ENCODE measurements at regions not wholly inside any gene's neighbourhood (a gene's known extent, or its start where the extent isn't known, plus 50 kb on each side); places are given as distances from the start of the nearest gene placed in this dataset.

DNA sequence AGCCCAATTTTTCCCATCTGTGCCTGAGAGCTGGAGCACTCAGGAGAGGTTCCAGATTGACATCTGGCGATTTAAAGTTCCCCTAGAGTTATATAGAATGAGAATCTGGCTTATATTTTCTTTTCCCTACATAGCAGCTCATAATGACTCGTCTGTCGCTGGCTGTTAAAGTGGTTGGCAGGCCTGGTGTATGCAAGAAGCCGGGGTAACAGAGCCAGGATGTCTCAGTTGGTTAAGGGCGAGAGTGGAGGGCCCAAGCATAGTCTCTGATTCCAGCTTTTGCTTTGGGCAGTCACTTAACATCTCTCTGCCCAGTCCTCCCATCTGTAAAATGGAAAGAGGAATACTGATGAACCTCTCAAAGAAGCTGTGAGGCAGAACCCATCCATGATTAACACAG lies 751.6 kb downstream of the NOVA1 start:
- WGBS, 2 experiments: 93 to 96% methylated on average over 4 to 5 of the region's 5 CpGs
- no peaks in the 10 kb centered on the region for H3K27me3 ChIP-seq (ENCODE audit: control insufficient read depth, insufficient read depth, low read length, poor library complexity, severe bottlenecking)
- H3K4me3 ChIP-seq (ENCODE audit: insufficient read depth, low read depth, low read length): no peak overlapping the region
- H3K9me3 ChIP-seq (ENCODE audit: control insufficient read depth, low read length): no peaks in the 10 kb centered on the region
- peaks cover 3% of the 10 kb centered on the region for H3K4me1 ChIP-seq (ENCODE audit: control insufficient read depth, insufficient read depth, low read length)
- H3K27ac ChIP-seq (ENCODE audit: insufficient read depth, low read depth, low read length, poor library complexity, severe bottlenecking): no peak overlapping the region
- no peaks in the 10 kb centered on the region for H3K36me3 ChIP-seq (ENCODE audit: control insufficient read depth, insufficient read depth, low read length)

DNA sequence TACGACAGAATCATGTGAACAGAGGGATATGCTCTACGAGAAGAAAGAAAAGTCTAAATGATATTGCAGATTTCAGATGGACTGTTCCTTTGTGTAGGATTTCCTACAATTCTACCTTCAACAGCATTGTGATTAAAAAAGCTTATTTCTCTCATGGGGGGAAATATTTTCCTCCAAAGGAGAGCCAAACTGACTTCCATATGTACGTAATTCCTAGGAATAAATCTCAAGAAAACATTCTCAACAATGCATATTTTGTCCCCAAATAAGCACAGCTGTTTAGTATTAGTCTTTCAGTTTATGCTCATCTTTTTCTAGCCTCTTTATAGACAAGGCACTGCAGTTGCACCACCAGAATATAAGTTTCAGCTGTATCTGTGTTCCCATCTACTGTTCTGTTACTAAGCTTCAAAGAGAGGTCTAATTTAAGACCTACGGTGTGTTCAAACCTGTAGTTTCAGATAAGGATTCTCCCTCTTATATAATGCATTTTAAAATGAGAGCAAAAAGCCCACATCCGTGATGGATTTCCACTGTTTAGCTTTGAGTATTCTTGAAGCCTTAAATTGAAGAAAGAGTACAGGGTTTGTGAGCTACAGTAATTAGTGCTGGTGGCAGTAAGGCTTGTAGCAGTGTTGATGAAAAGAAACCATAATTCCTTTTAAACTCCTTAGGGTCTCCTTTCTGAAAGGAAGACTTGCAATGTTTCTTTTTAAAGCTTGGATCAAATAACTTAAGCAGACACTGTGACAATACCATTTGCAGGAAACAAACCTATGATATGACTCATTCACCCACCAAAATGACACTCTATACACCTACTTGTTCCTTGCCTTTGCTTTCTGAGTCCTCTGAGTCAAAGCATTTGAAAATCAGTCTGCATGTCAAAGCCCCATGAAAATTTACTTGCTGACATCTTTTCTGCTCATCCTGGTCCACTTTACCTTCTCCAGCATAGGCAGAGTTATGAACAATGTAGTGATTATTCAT lies 754.1 kb downstream of the NOVA1 start:
- Histone ChIP-seq H3K9me3 (ENCODE audit: control insufficient read depth, low read length) (no peaks in the 10 kb centered on the region), H3K4me1 (ENCODE audit: control insufficient read depth, insufficient read depth, low read length) (peaks cover 3% of the 10 kb centered on the region), H3K36me3 (ENCODE audit: control insufficient read depth, insufficient read depth, low read length) (no peaks in the 10 kb centered on the region), H3K27ac (ENCODE audit: insufficient read depth, low read depth, low read length, poor library complexity, severe bottlenecking) (no peak overlapping the region), H3K4me3 (ENCODE audit: insufficient read depth, low read depth, low read length) (no peak overlapping the region), H3K27me3 (ENCODE audit: control insufficient read depth, insufficient read depth, low read length, poor library complexity, severe bottlenecking) (no peaks in the 10 kb centered on the region)
- WGBS, 2 experiments: 91 to 92% methylated on average over 5 of the region's 5 CpGs

DNA sequence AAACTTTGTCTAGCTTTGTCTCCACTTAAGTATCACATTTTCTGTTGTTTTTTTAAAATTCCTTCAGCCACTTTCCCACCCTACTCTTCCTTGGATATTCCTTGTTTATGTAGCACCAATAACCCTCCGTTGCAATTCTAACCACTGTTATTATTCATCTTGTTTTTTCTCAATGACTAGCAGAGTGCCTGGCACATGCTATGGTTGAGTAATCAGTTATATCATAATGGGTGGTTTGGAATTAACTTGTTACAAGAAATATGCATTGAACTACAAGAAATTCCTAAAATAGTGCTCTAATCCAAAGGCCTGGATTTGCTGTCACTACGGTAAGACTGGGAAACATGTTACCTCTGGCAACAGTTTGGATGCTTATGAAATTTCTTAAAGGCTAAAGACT lies 756.6 kb downstream of the NOVA1 start:
- Histone ChIP-seq H3K4me1 (ENCODE audit: control insufficient read depth, insufficient read depth, low read length) (peaks cover 3% of the 10 kb centered on the region), H3K27ac (ENCODE audit: insufficient read depth, low read depth, low read length, poor library complexity, severe bottlenecking) (no peak overlapping the region), H3K27me3 (ENCODE audit: control insufficient read depth, insufficient read depth, low read length, poor library complexity, severe bottlenecking) (no peaks in the 10 kb centered on the region), H3K9me3 (ENCODE audit: control insufficient read depth, low read length) (no peaks in the 10 kb centered on the region), H3K4me3 (ENCODE audit: insufficient read depth, low read depth, low read length) (no peak overlapping the region), H3K36me3 (ENCODE audit: control insufficient read depth, insufficient read depth, low read length) (no peaks in the 10 kb centered on the region)
- WGBS, 2 experiments: 97 to 100% methylated on average over 2 of the region's 2 CpGs

DNA sequence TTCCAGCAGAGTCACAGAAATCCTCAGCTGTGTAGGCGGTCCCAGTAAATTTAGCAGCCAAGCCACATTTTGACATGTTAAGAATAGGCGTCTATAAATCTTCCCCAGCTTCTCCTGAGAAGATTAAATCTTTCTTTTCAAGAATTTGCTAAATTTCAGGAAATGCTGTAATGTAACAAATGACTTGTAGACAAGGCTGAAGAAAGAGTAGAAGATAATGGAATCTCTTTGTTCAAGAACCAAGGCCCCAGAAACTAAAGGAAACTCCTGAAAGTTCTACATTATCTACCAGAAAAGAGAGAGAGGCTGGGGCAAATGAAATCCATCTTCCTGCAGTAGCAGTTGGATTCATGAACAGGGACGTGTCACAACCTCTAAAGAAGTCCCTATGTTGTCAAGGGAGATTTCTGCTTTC lies 760.3 kb downstream of the NOVA1 start:
- Histone ChIP-seq H3K27ac (ENCODE audit: insufficient read depth, low read depth, low read length, poor library complexity, severe bottlenecking) (no peak overlapping the region), H3K9me3 (ENCODE audit: control insufficient read depth, low read length) (no peaks in the 10 kb centered on the region), H3K4me1 (ENCODE audit: control insufficient read depth, insufficient read depth, low read length) (no peaks in the 10 kb centered on the region), H3K4me3 (ENCODE audit: insufficient read depth, low read depth, low read length) (no peak overlapping the region), H3K27me3 (ENCODE audit: control insufficient read depth, insufficient read depth, low read length, poor library complexity, severe bottlenecking) (no peaks in the 10 kb centered on the region), H3K36me3 (ENCODE audit: control insufficient read depth, insufficient read depth, low read length) (no peaks in the 10 kb centered on the region)
- 87 to 94% methylated on average over 3 of the region's 3 CpGs for WGBS, 2 experiments

DNA sequence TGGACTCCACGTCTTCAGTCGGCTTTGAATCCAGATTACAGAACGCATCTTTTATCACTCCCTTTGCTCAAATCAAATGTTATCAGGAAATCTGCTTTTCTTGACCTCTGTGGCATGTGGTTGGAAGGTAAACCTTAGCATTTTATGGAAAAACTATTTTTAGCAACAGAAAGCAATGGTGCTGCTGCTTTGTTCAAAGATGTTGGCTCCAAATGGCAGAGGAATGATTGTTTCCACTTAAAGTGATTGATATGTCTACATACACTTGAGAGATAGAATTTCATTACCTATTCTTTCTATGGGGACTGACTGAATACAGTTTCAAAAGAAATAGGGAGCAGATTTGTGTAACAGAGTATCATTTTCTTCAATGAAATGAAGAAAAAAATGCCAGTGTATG lies 761.2 kb downstream of the NOVA1 start:
- no peak overlapping the region for H3K4me3 ChIP-seq (ENCODE audit: insufficient read depth, low read depth, low read length)
- H3K27ac ChIP-seq (ENCODE audit: insufficient read depth, low read depth, low read length, poor library complexity, severe bottlenecking): no peak overlapping the region
- no peaks in the 10 kb centered on the region for H3K4me1 ChIP-seq (ENCODE audit: control insufficient read depth, insufficient read depth, low read length)
- no peaks in the 10 kb centered on the region for H3K27me3 ChIP-seq (ENCODE audit: control insufficient read depth, insufficient read depth, low read length, poor library complexity, severe bottlenecking)
- 92 to 100% methylated on average over 3 of the region's 3 CpGs for WGBS, 2 experiments
- H3K36me3 ChIP-seq (ENCODE audit: control insufficient read depth, insufficient read depth, low read length): no peaks in the 10 kb centered on the region
- H3K9me3 ChIP-seq (ENCODE audit: control insufficient read depth, low read length): no peaks in the 10 kb centered on the region

DNA sequence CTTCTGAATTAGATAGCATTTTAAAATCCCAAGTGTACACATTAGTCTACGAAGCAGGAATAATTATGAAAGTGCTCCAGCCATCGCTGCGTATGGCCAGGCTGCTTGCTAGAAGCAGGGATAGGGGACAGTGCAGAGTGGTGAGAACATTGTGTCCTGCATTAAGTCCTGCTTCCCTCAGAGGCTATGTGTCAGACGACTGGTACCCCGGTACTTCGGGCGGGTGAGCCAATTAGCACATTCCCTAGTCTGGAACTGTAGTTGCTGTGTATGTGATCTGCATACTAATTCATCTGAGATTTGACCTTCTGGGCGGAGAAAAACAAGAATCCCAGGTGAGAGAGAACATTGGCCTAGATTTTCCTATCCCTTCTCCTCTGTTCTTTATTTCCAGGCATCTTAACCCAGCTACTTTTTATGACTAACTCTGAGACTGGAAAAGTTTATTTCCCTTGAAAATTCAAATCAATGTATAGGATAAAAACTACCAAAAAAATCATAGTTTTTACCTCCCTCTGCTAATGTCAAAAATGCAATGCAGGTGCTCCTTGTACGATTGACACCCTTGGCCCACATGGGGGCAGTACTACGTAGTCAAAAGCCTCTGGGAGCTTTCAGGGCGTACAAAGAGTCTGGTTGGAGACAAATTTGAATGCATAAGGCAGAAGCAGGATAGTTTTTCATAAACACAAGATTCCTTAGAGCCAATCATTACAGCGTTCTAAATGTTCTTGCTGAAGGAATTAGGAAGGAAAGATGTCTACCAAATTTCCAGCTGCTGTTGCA lies 764.3 kb downstream of the NOVA1 start:
- WGBS, 2 experiments: 63 to 67% methylated on average over 12 of the region's 12 CpGs
- Histone ChIP-seq H3K4me3 (ENCODE audit: insufficient read depth, low read depth, low read length) (no peak overlapping the region), H3K4me1 (ENCODE audit: control insufficient read depth, insufficient read depth, low read length) (no peaks in the 10 kb centered on the region)

DNA sequence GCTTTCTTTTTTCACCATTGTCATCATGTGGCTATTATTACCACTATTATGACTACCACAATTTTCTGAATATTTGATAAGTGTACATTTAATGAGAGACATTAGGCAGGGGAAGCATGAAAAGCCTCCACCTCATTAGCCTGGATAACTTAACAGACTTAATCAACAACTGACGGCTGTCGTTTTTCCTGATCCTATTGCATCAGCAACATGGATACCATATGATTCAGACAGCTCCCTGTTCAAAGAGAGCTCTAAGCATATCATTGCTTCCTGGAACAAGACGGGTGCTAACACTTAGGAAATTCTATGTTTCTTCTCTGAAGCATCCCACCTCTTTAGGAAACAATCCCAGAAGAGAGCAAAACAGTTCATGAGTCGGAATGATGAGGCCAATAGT lies 765.2 kb downstream of the NOVA1 start:
- Histone ChIP-seq H3K4me1 (ENCODE audit: control insufficient read depth, insufficient read depth, low read length) (no peaks in the 10 kb centered on the region), H3K36me3 (ENCODE audit: control insufficient read depth, insufficient read depth, low read length) (no peaks in the 10 kb centered on the region), H3K27ac (ENCODE audit: insufficient read depth, low read depth, low read length, poor library complexity, severe bottlenecking) (no peak overlapping the region), H3K27me3 (ENCODE audit: control insufficient read depth, insufficient read depth, low read length, poor library complexity, severe bottlenecking) (no peaks in the 10 kb centered on the region), H3K4me3 (ENCODE audit: insufficient read depth, low read depth, low read length) (no peak overlapping the region), H3K9me3 (ENCODE audit: control insufficient read depth, low read length) (no peaks in the 10 kb centered on the region)
- whole genome bisulfite sequencing, 2 experiments: 84 to 93% methylated on average over 3 to 4 of the region's 4 CpGs

More for the DNA sequence above, 764.3 kb downstream of the NOVA1 start:
- Histone ChIP-seq H3K27ac (ENCODE audit: insufficient read depth, low read depth, low read length, poor library complexity, severe bottlenecking) (no peak overlapping the region), H3K27me3 (ENCODE audit: control insufficient read depth, insufficient read depth, low read length, poor library complexity, severe bottlenecking) (no peaks in the 10 kb centered on the region), H3K9me3 (ENCODE audit: control insufficient read depth, low read length) (no peaks in the 10 kb centered on the region), H3K36me3 (ENCODE audit: control insufficient read depth, insufficient read depth, low read length) (no peaks in the 10 kb centered on the region)

DNA sequence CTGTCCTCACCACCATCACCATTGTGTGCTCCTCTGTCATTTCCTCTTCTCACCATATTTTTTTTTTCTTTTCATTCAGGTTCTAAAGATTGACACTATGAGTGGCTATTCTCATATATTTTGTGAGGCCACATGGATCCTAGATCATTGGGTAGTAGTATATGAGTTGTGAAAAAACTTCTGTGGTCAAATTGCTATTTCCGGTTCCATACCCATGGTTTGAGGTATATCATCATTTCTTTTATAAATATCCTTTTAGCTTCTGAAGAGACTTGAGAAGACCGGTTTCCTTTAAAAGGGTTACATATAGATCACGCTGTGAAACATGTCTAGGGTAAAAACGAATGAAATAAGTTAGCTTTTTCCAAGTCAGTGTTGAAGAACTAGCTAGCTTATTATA lies 769.3 kb downstream of the NOVA1 start:
- Histone ChIP-seq H3K27ac (ENCODE audit: insufficient read depth, low read depth, low read length, poor library complexity, severe bottlenecking) (no peak overlapping the region), H3K36me3 (ENCODE audit: control insufficient read depth, insufficient read depth, low read length) (no peaks in the 10 kb centered on the region), H3K4me1 (ENCODE audit: control insufficient read depth, insufficient read depth, low read length) (no peaks in the 10 kb centered on the region), H3K27me3 (ENCODE audit: control insufficient read depth, insufficient read depth, low read length, poor library complexity, severe bottlenecking) (no peaks in the 10 kb centered on the region), H3K9me3 (ENCODE audit: control insufficient read depth, low read length) (no peaks in the 10 kb centered on the region), H3K4me3 (ENCODE audit: insufficient read depth, low read depth, low read length) (no peak overlapping the region)
- WGBS, 2 experiments: 96 to 97% methylated on average over 3 of the region's 4 CpGs

DNA sequence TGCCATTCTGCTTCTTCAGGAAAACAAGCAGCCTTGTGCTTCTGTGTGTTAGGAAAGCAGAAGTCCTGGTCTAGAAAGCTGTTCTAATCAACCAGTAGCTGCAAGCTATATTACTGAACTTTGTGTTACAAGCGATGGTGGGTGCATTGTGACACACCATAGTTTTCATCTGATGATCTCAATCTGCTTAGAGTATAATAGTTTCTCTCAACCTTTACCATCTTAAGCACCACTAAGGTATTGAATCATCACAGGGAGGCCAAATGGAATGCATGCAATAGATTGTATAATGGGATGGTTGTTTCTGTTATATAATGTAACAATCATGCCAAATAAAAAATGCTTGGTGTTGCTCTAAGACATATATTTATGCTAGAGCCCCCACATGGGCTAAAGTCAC lies 771.7 kb downstream of the NOVA1 start:
- Histone ChIP-seq H3K9me3 (ENCODE audit: control insufficient read depth, low read length) (no peaks in the 10 kb centered on the region), H3K27me3 (ENCODE audit: control insufficient read depth, insufficient read depth, low read length, poor library complexity, severe bottlenecking) (no peaks in the 10 kb centered on the region), H3K36me3 (ENCODE audit: control insufficient read depth, insufficient read depth, low read length) (no peaks in the 10 kb centered on the region), H3K4me3 (ENCODE audit: insufficient read depth, low read depth, low read length) (no peak overlapping the region), H3K4me1 (ENCODE audit: control insufficient read depth, insufficient read depth, low read length) (no peaks in the 10 kb centered on the region), H3K27ac (ENCODE audit: insufficient read depth, low read depth, low read length, poor library complexity, severe bottlenecking) (no peak overlapping the region)
- WGBS, 2 experiments: 94 to 100% methylated on average over 1 of the region's 1 CpG

DNA sequence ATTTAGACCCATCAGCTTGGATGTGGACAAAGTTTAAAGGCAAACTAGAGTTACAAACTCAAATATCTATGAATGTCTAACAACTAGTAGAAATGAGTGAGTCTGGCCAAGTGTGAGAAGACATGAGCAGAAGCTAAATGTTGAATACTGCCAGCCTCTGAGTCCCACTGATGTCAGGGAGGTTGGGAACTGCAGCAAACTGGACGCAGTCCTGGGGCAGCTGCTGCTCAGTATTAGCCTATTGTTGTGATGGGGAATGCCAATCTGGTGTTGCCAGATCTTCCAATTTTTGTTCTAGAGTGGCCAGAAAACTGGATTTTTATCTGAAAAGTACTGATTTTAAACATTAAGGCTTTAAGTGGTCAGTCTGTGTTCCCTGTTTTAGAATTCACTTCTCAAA lies 770.4 kb upstream of the STXBP6 start:
- 92 to 97% methylated on average over 1 of the region's 1 CpG for WGBS, 2 experiments
- Histone ChIP-seq H3K27ac (ENCODE audit: insufficient read depth, low read depth, low read length, poor library complexity, severe bottlenecking) (no peak overlapping the region), H3K4me3 (ENCODE audit: insufficient read depth, low read depth, low read length) (no peak overlapping the region), H3K9me3 (ENCODE audit: control insufficient read depth, low read length) (no peaks in the 10 kb centered on the region), H3K4me1 (ENCODE audit: control insufficient read depth, insufficient read depth, low read length) (no peaks in the 10 kb centered on the region), H3K36me3 (ENCODE audit: control insufficient read depth, insufficient read depth, low read length) (no peaks in the 10 kb centered on the region), H3K27me3 (ENCODE audit: control insufficient read depth, insufficient read depth, low read length, poor library complexity, severe bottlenecking) (no peaks in the 10 kb centered on the region)
